ENCODE measurements at regions not wholly inside any gene's neighbourhood (a gene's known extent, or its start where the extent isn't known, plus 50 kb on each side); places are given as distances from the start of the nearest gene placed in this dataset.

DNA sequence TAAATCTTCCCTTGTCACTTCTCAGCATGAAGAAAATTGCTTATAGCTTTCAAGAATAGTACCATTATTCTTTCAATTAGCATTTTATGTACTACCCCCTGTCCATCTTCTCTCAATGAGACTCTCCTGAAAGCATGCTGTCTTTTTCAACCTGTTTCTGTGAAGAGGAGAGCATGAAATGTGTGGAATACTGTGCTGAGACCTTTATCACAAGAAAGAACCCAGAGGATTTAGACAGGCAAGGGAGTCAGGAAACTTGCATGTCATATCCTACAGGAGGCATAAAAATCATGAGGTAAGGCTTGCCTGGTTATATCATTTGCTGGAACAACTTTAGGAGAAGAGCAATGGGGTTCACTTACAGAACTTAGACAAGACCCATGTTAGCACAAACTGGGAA is 56.7 kb upstream of the LPAR1 start:
- Histone ChIP-seq H3K9me3 (ENCODE audit: low read length) (no peaks in the 10 kb centered on the region), H3K9ac (ENCODE audit: low read length) (no peak overlapping the region), H3K27ac (ENCODE audit: low read length) (no peak overlapping the region), H3K79me2 (replicated peaks; ENCODE audit: insufficient read depth, low read length) (no peaks in the 10 kb centered on the region), H2AFZ (ENCODE audit: low read depth, low read length) (no peak overlapping the region), H4K20me1 (ENCODE audit: insufficient read depth) (no peaks in the 10 kb centered on the region), H3K9me2 (ENCODE audit: insufficient read depth, low read length) (no peaks in the 10 kb centered on the region), H3K4me3 (ENCODE audit: low read length) (no peak overlapping the region), H3F3A (ENCODE audit: insufficient read depth, low read length, poor library complexity, severe bottlenecking) (no peaks in the 10 kb centered on the region), H3K27me3 (ENCODE audit: insufficient read depth, low read depth, low read length) (no peaks in the 10 kb centered on the region), H3K36me3 (ENCODE audit: insufficient read depth, low read length) (no peaks in the 10 kb centered on the region), H3K4me2 (ENCODE audit: low read length) (no peak overlapping the region)
- TF ChIP-seq EZH2 (IDR thresholded peaks at IDR 0.05; ENCODE audit: borderline replicate concordance, insufficient read depth, low read length, poor library complexity, severe bottlenecking), result no peak
- TF ChIP-seq, protein P1, sequence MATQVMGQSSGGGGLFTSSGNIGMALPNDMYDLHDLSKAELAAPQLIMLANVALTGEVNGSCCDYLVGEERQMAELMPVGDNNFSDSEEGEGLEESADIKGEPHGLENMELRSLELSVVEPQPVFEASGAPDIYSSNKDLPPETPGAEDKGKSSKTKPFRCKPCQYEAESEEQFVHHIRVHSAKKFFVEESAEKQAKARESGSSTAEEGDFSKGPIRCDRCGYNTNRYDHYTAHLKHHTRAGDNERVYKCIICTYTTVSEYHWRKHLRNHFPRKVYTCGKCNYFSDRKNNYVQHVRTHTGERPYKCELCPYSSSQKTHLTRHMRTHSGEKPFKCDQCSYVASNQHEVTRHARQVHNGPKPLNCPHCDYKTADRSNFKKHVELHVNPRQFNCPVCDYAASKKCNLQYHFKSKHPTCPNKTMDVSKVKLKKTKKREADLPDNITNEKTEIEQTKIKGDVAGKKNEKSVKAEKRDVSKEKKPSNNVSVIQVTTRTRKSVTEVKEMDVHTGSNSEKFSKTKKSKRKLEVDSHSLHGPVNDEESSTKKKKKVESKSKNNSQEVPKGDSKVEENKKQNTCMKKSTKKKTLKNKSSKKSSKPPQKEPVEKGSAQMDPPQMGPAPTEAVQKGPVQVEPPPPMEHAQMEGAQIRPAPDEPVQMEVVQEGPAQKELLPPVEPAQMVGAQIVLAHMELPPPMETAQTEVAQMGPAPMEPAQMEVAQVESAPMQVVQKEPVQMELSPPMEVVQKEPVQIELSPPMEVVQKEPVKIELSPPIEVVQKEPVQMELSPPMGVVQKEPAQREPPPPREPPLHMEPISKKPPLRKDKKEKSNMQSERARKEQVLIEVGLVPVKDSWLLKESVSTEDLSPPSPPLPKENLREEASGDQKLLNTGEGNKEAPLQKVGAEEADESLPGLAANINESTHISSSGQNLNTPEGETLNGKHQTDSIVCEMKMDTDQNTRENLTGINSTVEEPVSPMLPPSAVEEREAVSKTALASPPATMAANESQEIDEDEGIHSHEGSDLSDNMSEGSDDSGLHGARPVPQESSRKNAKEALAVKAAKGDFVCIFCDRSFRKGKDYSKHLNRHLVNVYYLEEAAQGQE (IDR thresholded peaks at IDR 0.05; ENCODE audit: borderline replicate concordance), result peak; percentile 78
- TF ChIP-seq EP300 (conservative IDR thresholded peaks at IDR 0.05; ENCODE audit: poor library complexity, severe bottlenecking), result peak; percentile 89
- peak; percentile 23 for TF ChIP-seq MXI1 (conservative IDR thresholded peaks at IDR 0.05; ENCODE audit: poor library complexity, severe bottlenecking)
- no peak for TF ChIP-seq TAF1 (IDR thresholded peaks at IDR 0.05; ENCODE audit: low read depth)
- no peak for TF ChIP-seq RAD21 (conservative IDR thresholded peaks at IDR 0.05)
- TF ChIP-seq POLR2AphosphoS5 (IDR thresholded peaks at IDR 0.05), result peak; percentile 47
- no peak for TF ChIP-seq SMC3 (conservative IDR thresholded peaks at IDR 0.05; ENCODE audit: poor library complexity)
- TF ChIP-seq, protein P2, sequence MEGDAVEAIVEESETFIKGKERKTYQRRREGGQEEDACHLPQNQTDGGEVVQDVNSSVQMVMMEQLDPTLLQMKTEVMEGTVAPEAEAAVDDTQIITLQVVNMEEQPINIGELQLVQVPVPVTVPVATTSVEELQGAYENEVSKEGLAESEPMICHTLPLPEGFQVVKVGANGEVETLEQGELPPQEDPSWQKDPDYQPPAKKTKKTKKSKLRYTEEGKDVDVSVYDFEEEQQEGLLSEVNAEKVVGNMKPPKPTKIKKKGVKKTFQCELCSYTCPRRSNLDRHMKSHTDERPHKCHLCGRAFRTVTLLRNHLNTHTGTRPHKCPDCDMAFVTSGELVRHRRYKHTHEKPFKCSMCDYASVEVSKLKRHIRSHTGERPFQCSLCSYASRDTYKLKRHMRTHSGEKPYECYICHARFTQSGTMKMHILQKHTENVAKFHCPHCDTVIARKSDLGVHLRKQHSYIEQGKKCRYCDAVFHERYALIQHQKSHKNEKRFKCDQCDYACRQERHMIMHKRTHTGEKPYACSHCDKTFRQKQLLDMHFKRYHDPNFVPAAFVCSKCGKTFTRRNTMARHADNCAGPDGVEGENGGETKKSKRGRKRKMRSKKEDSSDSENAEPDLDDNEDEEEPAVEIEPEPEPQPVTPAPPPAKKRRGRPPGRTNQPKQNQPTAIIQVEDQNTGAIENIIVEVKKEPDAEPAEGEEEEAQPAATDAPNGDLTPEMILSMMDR (IDR thresholded peaks at IDR 0.05; ENCODE audit: poor library complexity, severe bottlenecking), result no peak

DNA sequence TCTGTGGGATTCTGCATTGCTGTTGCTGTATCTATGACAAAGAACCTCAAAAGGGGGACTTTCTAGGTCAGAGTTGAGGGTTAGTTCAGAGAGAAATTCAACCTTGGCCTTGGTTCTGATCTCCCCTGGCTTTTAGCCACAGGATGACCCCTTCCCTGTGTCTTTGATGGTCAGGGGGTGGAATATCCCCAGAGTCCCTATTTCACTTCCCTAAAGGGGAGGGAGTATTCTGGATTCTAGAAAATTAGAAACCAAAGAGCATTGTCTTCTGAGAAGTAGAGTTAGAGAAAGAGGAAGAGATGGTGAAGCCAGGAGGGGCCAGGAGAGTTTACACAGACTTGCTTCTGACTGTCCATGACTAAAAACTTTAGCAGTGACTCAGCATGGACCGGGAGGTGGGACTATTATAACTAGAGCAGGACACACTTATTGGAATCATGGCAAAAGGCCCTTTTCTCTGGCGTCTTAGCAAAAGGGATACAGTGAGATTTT is 56.2 kb upstream of the LPAR1 start:
- H3F3A ChIP-seq (ENCODE audit: insufficient read depth, low read length, poor library complexity, severe bottlenecking), result no peaks in the 10 kb centered on the region
- H2AFZ ChIP-seq (ENCODE audit: low read depth, low read length), result no peak overlapping the region
- no peak overlapping the region for H3K4me2 ChIP-seq (ENCODE audit: low read length)

More for the DNA sequence above, 56.2 kb upstream of the LPAR1 start:
- Histone ChIP-seq H3K27ac (ENCODE audit: low read length) (no peak overlapping the region), H4K20me1 (ENCODE audit: insufficient read depth) (no peaks in the 10 kb centered on the region), H3K4me3 (ENCODE audit: low read length) (no peak overlapping the region), H3K9ac (ENCODE audit: low read length) (no peak overlapping the region), H3K27me3 (ENCODE audit: insufficient read depth, low read depth, low read length) (no peaks in the 10 kb centered on the region), H3K79me2 (replicated peaks; ENCODE audit: insufficient read depth, low read length) (no peaks in the 10 kb centered on the region), H3K9me2 (ENCODE audit: insufficient read depth, low read length) (no peaks in the 10 kb centered on the region), H3K36me3 (ENCODE audit: insufficient read depth, low read length) (no peaks in the 10 kb centered on the region), H3K9me3 (ENCODE audit: low read length) (no peaks in the 10 kb centered on the region)
- TF ChIP-seq POLR2AphosphoS5 (IDR thresholded peaks at IDR 0.05), result no peak
- TF ChIP-seq SMC3 (conservative IDR thresholded peaks at IDR 0.05; ENCODE audit: poor library complexity), result no peak
- TF ChIP-seq, protein P2 (IDR thresholded peaks at IDR 0.05; ENCODE audit: poor library complexity, severe bottlenecking), result no peak
- TF ChIP-seq, protein P1 (IDR thresholded peaks at IDR 0.05; ENCODE audit: borderline replicate concordance), result no peak
- no peak for TF ChIP-seq RAD21 (conservative IDR thresholded peaks at IDR 0.05)
- no peak for TF ChIP-seq TAF1 (IDR thresholded peaks at IDR 0.05; ENCODE audit: low read depth)
- TF ChIP-seq MXI1 (conservative IDR thresholded peaks at IDR 0.05; ENCODE audit: poor library complexity, severe bottlenecking), result no peak
- no peak for TF ChIP-seq EP300 (conservative IDR thresholded peaks at IDR 0.05; ENCODE audit: poor library complexity, severe bottlenecking)
- no peak for TF ChIP-seq EZH2 (IDR thresholded peaks at IDR 0.05; ENCODE audit: borderline replicate concordance, insufficient read depth, low read length, poor library complexity, severe bottlenecking)

Measured in neural cell (in vitro differentiated cells).